UCSD-AML1 (cell line): ENCODE measurements at regions not wholly inside any gene's neighbourhood (a gene's known extent, or its start where the extent isn't known, plus 50 kb on each side); places are given as distances from the start of the nearest gene placed in this dataset.

Experiments used
- DNase-seq: peaks from one replicate; lab custom pipeline; 2025; ENCODE audit not compliant: unreplicated experiment; lab: John Stamatoyannopoulos, UW

DNA sequence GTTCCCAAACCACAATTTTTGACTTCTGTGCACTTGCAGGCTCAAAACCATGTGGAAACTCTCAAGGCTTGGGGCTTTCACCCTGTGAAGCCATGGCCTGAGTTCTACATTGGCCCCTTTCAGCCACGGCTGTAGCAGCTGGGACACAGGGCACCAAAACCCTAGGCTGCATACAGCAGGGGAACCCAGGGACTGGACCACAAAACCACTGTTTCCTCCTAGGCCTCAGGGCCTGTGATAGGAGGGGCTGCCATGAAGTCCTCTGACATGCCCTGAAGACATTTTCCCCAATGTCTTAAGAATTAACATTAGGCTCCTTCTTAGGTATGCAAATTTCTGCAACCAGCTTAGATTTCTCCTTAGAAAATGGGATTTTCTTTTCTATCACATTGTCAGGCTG, 312.1 kb upstream of the TUSC1 start:
- peak; percentile 25 for DNase-seq

DNA sequence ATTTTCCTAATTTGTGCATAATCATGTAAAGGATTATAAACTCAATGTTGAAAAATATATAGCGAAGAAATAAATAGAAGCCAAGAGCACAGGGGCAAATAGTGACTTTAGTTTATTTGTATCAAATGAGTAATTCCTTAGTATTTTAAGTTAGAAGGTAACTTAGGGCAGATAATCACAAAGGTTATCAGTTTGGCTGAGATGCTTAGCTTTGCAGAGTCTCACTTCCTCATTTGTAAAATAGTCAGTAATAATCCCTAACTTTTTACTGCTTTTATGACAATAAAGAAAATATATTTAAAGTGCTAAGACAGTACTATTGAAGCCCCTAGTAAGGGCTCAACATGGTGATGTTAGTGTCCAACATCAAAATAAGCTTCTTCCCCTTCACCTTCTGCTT, 297.4 kb upstream of the TUSC1 start:
- DNase-seq, result no peak

DNA sequence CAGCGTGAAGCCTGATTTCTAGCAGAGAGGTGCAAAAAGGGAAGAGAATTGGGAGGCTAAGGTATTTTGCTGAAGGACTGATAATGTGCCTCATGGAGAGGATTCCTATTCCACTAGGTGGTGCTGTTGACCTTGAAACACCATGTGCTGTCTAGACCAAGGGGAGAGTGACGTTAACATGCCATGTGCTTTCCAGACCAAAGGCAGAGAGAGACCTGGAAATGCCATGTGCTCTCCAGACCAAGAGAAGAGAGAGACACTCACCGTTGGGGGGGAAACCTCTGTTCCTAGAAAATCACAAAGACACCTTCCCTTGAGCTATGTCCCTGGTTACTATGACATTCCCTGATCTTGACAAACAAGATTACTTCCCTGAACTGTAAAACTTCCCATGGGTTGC, 286.0 kb upstream of the TUSC1 start:
- peak; percentile 17 for DNase-seq

DNA sequence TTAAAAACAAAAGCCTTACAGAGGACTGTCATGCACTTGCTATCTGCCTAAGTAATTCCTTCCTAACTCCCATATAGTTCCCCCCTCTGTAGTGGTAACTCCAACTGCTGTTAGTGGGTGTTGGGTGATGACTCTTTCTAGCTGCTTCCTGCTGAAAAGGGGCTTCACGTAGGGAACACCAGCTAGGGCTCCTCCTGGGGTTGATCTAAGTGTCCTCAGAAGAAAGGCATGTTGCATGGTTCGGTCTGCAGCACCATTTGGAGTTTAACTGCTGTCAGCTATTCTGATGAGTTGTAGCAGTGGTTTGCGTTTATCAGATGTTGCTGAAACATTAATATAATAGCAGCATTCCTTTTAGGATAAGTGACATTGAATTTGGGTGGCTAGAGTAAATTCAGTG, 281.9 kb upstream of the TUSC1 start:
- DNase-seq, result no peak

DNA sequence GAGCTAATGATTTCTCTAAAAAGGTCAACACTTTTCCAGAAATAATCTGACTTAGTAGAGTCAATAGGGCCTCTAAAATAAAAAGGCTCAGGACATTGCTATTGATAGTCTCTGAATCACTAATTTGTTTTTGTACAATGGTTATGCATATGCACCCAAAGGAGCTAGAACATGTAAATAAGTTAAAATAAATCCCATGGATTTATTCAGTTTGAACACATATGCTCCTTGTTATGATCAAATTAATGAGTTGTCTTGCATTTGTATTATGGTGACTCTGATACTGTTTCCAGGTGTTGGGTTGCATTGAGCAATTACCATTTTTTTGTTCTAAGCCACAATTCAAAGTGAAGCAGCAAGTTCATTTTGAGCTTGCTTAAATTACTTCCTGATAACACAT, 276.0 kb upstream of the TUSC1 start:
- no peak for DNase-seq

DNA sequence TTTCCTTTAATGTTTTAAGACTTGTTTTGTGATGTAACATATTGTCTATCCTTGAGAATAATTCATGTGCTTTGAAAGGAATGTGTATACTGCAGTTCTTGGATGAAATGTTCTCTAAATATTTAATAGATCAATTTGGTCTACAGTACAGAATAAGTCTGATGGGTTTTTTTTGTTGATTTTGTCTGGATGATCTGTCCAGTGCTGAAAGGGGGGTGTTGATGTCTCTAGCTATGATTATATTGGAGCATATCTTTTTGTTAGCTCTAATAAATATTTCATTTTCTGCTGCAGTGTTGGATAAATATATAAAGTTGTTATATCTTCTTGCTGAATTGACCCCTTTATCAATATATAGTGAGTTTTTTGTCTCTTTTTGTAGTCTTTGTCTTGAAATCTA, 269.9 kb upstream of the TUSC1 start:
- no peak for DNase-seq

DNA sequence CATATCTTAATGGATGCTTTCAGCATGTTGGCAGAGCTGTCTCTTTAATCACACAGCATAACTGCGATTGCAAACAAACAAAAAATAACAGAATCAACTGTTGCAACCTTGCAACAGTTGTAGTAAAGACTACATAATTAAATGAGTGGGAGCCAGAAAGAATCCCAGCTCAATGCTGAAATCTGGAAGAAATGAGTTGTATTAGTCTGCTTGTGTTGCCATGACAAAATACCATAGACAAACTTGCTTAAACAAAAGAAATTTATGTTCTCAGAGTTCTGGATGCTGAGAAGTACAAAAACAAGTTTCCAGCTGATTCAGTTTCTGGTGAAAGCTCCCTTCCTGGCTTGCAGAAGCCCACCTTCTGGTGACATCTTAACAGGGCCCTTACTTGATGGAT, 260.9 kb upstream of the TUSC1 start:
- no peak for DNase-seq

DNA sequence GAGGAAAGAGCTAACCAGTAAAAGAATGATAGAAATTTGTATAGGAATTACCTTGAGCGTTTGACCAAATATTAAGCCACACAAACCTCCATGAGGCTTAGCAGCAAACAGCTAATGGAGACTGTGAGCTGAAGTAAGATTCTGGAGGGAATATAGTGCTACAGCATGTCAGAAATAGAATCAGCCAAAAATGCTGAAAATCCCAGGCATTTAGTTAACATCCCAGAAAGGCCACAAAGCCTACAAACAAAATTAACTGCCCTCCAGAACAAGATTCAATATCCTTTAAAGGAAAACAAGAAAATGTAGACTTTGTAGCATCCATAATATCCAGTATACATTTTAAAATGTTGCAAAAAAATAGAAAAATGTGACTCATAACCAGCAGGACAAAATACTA, 257.8 kb upstream of the TUSC1 start:
- DNase-seq, result no peak

DNA sequence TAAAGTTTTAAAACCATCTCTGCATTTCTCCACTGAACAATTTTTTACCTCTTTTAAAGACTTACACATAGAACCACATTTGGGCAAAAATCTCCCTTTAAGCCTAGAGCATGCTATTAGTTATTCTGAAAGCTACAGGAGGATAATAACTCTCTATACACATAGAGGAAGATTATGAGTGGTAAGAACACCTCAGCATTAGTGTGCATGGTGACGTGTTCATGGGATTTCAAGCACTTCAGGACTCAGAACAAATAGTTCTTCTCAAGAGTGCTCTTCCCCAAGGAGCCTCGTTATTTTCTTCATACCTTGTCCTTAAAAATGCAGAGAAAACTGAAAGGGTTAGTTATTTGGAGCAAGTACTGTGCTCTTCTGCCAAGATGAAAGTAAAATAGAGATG, 256.9 kb upstream of the TUSC1 start:
- no peak for DNase-seq

DNA sequence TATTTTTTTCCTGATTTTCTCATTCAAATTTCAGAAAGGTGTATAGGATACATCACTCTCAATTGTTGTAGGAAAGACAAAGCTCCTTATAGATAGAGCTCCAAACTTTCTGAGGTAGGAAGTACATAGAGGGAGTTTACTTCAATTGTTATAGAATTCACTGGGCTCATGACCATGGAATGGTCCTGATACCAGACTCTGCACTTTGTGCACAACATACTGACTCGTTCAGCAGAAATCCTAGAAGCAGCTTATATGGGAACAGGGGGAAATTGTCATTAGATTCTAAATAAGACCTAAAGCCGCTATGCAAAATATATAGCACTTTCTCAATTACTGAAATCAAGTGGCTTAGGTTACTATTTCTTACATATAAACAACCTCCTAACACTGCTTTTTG, 240.5 kb upstream of the TUSC1 start:
- DNase-seq, result no peak

DNA sequence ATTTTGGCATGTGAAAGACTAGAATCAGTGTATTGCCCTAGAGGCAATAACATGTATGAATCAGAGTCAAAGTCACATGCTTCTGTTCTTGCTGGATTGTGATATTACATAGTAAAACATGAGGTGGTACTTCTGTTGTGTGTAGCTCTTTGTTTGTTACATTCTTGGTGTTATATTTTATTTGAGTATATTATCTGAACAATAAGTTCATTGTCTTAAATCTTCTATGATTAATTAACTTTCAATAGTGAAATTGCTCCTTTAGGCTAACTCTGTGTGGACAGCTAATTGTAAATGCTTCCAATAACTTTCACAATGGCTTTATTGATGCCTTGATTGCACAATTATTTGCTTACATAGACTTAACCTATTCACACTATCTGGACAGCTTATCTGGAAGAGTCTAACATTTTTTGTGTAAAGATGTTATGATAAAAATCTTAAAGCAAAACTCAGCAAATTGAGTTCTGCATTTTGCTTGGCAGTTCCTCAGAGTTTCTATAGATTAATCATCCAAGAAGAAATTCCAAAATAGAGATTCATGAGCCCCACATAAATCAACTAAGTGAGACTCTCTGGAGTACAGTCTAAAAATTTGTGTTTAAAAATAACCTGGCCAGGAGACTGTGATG, 239.6 kb upstream of the TUSC1 start:
- no peak for DNase-seq

DNA sequence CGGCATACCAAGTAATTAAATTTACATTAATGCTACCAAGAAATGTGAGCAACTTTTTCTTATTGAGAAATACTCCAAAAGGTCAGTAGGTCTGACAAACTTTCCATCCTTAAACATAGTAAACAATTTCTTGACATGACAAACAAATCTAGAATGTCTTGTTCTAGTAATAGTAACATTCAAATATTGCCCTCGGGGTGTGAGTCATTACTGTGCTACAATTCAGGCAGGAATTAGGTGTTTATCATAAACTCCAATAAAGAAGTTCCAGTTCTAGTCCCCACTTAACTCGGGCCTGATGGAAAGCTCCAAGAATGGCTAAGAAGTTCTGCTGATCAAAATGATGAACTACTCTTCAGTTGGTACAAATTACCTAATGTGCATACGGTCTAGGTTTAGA, 235.6 kb upstream of the TUSC1 start:
- DNase-seq, result no peak

DNA sequence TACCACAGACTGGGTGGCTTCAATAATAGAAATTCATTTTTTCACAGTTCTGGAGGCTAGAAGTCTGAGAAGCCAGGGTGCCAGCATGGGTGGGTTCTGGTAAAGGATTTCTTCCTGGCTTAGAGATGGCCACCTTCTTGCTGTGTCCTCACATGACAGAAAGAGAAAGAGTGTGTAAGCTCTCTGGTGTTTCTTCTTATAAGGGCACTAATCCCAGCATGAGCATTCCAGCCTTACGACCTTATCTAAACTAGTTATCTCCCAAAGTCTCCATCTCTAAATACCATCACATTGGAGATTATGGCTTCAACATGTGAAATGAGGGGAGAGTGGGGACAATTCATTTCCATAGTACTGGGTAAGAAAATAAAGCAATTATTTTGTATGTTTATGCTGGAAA, 226.5 kb upstream of the TUSC1 start:
- no peak for DNase-seq

DNA sequence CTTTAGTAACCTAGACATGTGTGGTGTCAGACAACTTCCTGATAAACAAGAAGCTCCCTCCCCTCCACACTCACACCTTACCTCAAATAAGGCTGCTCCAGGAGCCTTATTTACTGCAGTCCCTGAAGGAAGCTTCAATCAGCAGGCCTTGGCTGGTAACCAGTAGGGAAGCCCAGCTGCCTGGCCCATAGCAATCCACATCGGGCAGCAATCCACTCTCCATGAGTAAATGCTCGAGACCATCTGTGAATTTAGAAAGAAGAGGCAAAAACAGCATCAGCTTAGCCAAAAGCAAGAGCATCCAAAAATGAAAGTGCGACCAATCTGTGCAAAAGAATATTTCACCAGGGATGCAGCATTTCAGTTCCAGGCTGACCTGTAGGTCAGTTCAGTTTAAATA, 213.3 kb upstream of the TUSC1 start:
- no peak for DNase-seq

DNA sequence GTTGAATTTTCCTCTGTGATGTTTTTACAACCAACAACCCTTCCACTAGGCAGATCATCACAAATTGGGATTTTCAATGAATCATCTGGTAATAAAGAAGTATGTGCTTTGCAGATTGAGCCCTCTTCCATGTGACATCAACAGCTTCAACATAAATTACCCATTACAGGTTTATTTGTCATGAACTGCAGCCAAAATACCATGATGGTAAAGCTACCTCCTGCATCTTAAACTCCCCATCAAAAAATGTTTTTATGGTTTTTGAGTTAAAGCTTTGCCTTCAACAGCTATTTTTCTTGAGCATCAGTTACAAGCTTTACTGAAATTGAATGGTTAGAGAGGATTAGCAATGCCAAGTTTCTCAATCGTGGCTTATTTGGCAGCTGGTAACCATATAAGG, 211.4 kb upstream of the TUSC1 start:
- no peak for DNase-seq

DNA sequence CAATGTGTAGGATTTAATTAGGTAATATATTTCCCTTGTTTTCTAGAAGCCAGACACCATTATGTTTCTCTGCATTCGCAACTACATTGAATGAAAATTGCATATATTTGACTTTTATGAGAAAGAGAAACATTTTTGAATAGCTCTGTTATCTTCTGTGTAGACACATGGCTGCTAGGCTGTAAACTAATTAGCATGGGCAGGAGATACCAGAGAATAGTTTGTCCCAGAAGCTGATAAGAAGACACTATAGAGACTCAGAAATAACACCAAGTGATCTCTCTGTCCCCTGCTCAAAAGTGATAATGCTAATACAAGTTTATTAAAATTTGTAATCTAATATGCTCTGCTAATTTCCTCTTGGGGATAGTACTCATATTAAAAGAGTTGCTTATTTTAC, 198.0 kb upstream of the TUSC1 start:
- no peak for DNase-seq

DNA sequence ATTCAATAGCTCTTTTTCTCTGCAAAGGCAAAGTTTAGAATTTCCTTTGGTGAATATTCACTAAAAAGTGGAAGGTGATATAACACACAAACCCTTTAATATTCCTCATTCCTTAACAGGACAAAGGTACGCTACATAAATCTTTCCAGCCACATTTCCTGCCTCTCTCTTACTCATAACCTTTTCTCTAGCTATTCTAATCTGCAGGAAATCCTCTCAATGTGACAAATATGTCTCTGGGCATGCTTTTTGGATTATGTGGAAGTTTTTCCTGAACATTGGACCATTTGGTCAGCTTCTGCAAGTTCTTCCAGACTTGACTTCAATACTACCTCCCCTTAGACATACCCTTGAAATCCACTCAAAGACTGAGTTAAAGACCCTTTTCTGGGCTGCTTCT, 186.3 kb upstream of the TUSC1 start:
- DNase-seq, result no peak

DNA sequence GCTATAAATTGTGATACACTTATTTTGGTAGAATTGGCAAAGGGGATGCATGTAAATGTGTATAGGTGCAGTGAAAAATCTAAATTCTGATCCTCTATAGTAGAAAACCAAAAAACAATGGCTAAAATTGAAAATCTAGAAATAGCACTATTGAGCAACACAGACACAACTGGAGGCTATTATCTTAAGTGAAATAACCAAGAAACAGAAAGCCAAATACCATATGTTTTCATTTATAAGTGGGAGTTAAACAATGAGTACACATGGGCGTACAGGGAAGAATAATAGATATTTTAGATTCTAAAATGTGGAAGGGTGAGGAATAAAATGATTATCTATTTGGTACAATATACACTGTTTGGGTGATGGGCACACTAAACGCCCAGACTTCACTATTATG, 183.2 kb upstream of the TUSC1 start:
- DNase-seq, result no peak

DNA sequence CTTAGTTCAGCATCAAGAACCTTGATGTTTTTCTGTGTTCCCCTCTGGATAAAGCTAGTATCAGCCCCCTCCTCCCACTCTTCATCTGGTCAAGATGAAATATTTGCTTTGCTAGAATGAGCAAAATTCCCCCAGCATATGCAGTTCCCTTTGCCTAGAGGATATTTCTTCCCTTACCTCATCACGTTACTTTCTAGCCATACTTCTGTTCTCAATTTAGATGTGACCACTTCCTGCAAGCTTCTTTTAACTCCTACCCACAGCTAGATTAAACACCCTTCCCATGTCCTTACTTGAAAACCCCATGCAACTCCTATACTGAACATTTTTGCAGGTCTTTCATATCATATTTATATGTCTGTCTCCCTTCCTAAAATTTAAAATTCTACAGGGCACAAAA, 178.9 kb upstream of the TUSC1 start:
- DNase-seq, result no peak

DNA sequence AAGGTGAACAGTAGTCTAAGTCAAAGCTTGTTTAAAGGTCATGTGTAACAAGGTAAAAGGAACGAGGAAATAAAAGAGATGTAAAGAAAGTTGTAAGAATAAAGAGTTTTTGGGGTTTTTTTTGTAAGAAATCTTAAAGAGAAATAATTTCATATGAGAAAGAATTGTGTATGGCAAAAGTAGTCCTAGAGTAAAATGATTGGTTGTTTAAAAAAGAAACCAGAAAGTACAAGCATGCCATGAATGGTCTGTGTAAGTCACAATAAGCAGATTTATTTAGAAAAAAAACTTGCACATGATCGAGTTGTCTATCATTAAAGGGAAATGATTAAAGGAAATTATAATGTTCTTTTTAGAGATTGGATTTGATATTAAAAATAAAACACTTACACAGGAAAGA, 172.6 kb upstream of the TUSC1 start:
- no peak for DNase-seq

DNA sequence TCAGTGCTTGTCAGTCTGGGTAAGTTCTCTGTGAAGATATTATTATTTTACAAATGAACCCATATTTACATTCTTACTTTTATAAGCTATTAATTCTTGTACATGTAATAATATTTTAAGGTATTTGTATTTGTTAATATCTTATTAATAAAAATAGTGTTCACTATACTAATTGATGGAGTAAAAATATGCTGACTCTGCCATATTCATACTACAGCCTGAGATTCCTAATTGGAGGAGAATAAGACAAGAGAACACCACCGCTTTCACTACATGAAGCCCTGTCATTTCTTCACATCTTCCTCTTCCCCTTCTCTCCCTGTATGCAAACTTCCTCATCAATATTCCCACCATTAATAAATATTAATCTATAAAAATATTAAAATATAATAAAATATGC, 167.6 kb upstream of the TUSC1 start:
- no peak for DNase-seq

DNA sequence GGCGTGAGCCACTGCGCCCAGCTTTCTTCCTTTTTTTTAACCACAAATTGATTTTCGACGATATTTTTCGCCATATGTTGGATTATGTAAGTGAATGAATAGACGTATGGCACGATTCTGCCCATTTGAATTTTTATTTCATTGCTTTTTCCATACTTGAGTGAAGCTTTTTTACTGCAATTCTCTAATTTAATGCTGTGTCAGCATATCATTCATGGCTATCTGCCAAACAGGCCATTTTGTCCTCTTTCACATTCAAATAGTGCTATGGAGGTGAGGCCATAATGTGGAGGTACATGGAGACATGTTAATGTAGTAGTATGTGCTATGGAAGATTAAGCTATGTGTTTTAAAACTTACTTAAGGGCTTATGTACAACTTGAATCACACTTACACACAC, 152.1 kb upstream of the TUSC1 start:
- no peak for DNase-seq

DNA sequence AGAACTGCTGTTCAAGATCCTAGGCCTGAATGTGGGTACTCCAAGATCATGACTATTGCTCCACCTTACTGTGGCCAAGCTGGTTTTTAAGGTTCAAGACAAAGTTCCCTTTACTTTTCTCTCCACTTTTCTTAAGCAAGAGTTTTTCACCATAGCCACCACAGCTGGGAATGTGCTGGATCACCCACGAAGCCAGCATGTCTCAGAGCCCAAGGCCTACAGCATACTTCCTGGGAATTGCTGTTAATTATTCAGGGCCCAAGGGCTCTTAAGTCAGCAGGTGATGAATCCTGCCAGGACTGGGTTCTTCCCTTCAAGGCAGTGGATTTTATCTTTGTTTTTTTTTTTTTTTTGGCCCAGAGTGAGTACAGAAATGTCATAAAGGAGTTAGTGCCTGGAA, 149.4 kb upstream of the TUSC1 start:
- DNase-seq, result no peak

DNA sequence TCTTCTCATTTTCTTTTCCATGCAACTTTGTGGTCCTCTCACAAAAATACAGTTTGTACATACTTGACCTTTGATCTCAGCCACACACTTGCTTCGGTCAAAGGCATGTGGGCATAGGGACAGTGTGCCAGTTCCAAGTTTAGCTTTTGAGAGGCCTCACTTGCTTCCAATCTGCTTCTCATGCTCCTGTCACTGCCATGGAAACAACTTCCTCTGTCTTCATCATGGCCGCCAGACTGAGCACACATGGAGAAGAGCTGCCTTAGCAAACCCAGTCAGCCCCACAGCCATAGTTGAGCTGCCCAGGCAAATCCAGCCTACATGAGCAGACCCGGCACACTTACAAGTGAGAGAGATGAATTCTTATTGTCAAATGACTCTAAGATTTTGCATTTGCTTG, 138.2 kb upstream of the TUSC1 start:
- no peak for DNase-seq
